ENCODE measurements at regions not wholly inside any gene's neighbourhood (a gene's known extent, or its start where the extent isn't known, plus 50 kb on each side); places are given as distances from the start of the nearest gene placed in this dataset.
"Not testable (repeated sequence)": the region's sequence is repeated elsewhere in the genome, so short reads cannot be mapped to it uniquely, and the experiment has no call there.

DNA sequence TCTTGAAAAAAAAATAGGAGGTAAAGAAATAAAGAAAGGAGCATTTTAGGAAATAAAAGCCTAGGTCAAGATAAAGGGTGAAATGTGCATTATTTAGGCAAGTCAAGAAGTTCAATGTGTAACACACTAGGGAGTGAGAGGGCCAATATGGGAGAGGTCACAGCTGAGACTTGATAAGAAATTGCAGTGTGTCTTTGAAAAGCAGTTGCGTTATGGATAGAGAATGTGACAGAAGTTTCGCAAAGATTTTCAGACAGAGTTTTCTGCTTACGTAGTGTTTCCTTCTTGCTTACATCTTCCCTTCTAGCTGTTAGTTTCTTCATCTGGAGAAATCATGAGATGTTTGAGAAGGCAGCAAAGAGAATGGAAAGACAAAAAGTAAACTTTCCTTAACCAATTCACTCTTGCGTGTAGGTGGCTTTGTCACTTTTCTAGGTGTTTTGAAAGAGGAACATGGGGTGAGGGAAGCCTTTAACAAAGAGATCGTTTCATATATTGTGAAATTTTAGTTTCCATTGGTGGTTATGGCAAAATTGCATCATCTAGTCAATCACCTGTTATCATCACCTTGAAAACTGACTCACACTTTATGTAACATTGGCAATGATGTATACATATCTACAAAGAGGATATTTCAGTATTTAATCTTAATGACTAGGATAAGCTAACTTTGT, 975.5 kb downstream of the OLFM4 start:
- no peak for DNase-seq (ENCODE audit: low read depth)

DNA sequence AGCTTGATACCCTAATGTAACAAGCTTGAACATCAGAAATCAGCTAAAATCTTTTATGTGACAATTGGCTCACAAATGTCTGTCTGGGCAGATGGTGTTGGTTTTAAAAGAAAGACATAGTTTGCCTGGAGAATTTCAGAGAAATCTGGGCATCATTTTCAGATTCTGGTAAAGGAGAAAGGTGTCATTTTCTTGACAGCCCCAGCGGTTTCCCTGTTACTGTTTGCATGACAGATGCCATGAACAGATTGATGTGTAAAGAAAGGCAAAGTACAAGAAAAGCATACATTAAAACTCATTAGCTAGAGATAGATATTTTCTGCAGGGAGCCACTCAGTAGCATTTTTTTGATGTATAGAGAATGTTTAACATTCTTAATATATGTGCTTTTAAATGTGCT, 987.9 kb downstream of the OLFM4 start:
- no peak for DNase-seq (ENCODE audit: low read depth)

DNA sequence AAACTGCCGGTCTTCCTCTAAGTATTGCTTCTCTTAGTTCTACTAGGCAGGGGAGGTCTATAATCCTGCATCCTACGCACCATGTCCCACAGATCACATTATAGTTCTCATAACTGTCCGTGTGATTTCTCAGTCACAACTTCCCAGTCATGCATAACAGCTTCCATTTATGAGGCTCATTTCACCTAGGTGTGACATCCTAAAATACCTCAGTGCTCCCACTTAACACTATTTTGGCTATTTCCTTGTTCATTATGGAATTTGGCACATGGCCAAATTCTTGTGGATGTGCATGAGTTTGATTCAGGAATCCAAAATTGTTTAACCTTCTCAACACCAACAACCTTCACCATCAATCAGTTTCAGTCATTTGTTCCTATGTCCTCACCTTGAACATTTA, 989.9 kb downstream of the OLFM4 start:
- no peak for DNase-seq (ENCODE audit: low read depth)

DNA sequence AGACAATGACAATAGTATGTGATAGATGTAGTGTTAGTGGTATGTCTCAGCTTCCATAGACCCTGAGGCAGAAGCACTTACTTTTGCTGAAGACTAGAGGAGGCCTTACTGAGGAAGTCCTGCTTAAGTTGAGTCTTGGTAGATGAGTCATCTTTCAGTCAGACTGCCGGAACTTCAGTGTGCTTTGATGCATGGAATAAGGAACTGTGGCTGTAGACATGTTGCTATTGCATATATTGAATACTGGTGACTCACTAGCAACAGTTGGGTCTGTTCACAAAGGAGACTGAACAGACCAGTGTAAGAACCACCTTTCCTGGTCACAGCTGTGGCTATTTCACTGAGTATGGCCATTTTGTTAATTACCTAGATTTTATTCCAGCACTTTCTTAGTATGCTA, 1000.6 kb downstream of the OLFM4 start:
- peak; percentile 97 for DNase-seq (ENCODE audit: low read depth)

DNA sequence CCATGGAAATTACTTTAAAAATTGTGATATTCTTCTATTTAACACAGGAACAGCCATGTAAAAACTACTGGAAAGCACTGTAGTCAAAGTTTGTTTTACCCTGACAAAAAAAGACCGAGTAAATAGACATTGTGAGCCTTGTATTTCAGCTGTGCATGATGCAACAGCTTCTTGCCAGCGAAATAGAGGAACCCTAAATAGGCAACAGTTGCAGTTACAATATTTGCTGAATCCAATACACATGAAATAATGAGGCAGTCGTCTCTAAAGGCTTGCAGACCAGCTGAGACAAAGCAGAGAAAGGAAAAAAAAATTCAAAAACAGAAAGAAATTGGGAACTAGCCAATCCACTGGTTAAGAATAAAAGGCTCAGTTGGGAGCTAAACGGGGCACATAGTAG, 1001.1 kb downstream of the OLFM4 start:
- DNase-seq (ENCODE audit: low read depth), result no peak

DNA sequence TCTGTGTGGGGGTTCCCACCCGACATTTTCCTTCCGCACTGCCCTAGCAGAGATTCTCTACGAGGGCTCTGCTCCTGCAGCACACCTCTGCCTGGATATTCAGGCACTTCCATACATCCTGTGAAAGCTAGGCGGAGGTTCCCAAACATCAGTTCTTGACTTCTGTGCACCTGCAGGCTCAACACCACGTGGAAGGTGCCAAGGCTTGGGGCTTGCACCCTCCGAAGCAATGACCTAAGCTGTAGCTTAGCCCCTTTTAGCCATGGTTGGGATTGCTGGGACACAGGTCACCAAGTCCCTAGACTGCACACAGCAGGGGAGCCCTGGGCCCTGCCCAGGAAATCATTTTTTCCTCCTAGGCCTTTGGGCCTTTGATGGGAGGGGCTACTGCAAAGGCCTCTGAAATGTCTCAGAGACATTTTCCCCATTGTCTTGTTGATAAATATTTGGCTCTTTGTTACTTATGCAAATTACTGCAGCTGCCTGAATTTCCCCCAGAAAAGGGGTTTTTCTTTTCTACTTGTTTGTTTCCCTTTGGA, 1004.8 kb downstream of the OLFM4 start:
- DNase-seq (ENCODE audit: low read depth), result no peak

DNA sequence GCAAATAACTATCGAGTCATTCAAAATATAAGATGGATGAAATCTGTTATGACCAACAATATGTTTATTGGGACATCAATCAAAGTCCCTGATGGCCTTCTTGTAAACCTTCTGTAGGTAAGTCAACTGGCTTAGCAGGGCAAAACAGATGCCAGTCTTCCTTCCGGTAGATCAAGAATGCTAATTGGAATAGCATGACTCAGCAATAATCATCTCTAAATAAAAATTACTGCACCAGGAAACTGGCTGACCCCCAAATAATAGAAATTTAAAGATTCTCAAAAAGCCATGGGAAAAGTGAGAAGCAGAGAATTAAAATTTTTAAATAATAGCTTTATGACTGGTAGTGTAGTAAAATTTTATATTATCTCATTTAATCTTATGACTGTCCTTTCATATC, 1005.4 kb downstream of the OLFM4 start:
- no peak for DNase-seq (ENCODE audit: low read depth)

DNA sequence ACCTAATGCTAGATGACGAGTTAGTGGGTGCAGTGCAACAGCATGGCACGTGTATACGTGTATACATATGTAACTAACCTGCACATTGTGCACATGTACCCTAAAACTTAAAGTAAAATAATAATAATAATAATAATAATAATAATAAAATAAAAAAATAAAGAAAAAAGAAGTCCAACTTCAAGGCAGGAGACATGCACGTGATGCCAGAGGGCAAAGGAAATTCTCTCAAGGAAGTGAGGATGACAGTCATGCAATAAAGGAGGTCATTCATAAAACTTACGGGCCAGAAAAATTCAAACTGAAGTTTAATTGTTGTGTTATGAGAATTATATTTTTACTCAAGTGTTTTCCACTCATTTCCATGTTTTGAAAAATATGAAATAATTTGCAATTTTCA, 1028.8 kb downstream of the OLFM4 start:
- not testable (repeated sequence) for DNase-seq (ENCODE audit: low read depth)

DNA sequence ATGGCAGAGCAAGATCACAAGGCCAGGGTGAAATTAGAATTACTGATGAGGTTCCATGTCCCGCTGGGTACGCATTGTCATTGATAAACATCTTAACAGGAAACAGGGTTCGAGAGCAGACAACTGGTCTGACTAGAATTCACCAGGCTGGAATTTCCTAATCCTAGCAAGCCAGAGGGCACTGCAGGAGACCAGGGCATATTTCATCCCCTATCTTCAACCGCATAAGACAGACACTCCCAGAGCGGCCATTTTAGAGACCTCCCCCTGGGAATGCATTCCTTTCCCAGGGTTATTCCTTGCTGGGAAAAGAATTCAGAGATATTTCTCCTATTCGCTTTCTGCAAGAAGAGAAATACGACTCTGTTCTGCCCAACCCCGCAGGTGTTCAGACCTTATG, 1041.3 kb downstream of the OLFM4 start:
- not testable (repeated sequence) for DNase-seq (ENCODE audit: low read depth)

DNA sequence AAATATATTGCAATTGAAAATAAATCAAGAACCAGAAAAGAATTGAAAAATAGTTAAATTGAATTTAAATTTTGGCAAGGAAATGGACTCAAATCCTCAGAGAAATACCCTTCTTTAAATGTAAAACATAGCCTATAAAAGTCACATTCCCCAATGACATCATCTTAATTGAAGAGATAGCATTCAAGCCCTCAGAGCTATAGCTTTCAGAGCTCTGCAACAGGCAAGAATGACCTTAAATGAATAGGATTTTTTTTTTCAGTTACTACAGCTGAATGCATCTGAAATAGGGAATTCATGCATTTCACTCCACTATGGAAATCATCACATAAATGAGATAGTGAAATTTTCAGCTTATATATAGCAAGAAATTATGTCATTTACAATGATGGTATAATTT, 1049.0 kb downstream of the OLFM4 start:
- DNase-seq (ENCODE audit: low read depth), result no peak

DNA sequence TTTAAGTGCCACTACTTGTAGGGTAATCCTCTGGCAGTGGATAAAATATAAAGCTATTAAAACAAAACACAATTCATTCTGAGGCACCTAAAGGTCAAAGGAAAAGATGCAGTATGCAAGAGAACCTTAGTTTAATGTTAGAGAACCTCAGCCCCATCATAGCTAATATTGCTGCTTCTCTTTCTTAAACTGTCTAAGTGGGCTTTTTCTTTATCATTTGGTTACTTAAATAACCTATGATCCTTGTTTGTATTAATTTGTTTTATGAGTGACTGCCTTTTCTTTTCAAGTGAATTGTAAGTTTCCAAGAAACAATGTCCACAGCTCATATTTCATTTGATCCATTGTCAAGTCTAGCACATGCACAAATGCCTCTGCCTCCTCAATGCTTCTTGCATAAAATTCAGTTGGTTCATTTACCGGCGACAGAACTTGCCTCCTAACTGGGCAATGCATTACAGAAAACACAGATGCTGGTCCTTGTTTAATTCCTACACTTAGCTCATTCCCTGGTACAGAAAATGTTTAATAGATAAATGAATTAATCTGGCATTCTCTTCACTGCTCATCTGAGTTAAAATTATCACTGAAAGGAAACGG, 1049.8 kb downstream of the OLFM4 start:
- no peak for DNase-seq (ENCODE audit: low read depth)

DNA sequence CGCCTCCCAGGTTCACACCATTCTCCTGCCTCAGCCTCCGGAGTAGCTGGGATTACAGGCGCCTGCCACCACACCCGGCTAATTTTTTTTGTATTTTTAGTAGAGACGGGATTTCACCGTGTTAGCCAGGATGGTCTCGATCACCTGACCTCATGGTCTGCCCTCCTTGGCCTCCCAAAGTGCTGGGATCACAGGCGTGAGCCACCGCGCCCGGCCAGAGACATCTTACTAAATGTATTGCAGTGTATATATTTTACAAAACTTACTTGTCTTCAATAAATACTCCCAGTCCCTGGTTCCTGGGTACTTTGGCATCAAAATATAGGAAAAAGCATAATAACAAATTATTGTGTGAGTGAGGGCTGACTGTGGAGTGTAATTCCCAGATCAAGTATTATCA, 1053.7 kb downstream of the OLFM4 start:
- DNase-seq (ENCODE audit: low read depth), result not testable (repeated sequence)

DNA sequence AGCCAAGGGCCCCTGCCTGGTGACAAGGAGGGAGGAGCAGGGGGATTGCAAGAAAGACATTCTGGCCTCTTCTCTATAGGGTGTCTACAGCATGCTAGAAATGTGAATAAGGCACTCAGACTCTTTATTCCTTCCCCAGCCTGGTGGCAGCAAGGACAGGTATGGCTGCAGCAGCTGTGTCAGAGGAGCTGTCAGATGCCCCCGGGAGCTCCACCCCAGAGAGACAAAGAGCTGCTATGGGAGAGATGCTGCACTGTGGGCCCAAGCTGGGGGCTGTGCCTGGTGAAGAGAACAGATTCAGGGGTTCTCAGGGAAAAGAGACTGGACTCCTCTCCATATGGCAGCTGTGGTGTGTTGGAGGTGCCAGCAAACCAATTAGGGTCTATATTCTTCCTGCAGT, 1063.3 kb downstream of the OLFM4 start:
- no peak for DNase-seq (ENCODE audit: low read depth)

DNA sequence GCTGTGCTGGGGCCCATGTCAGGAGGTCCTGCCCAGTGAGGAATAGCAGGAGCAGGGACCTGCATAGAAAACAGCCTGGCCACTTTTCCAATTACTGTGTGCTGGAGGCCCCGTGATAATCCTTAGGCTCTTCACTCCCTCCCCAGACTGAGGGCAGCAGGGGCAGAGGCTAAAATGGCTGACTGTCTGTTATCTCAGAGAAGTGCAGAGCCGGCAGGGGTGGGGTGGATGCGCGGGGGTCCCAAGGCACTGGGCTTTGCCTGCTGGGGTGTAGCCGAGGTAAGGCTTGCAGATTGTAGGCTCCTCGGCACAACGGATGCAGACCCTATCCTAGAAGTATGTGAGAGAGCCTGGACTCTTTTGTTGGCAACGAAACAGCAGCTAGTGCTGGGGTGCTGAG, 1064.1 kb downstream of the OLFM4 start:
- DNase-seq (ENCODE audit: low read depth), result no peak

DNA sequence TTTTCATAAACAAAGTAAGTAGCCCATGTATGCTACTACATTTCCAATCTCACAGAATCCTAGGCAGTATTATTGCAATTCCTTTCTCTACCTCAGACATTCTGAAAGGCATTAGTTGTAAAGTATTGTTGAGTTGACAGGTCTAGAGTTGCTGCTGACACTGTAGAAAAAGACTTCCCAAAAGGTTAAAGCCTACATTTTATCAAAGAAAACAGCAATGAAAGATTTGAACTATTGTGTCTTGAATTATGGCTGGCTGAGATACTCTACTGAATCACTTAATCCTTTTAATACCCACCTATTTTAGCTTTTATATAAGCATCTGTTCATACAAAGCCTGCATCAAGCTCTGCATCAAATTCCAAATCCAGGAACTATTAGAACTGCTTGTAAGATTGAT, 1082.0 kb downstream of the OLFM4 start:
- DNase-seq (ENCODE audit: low read depth), result no peak

DNA sequence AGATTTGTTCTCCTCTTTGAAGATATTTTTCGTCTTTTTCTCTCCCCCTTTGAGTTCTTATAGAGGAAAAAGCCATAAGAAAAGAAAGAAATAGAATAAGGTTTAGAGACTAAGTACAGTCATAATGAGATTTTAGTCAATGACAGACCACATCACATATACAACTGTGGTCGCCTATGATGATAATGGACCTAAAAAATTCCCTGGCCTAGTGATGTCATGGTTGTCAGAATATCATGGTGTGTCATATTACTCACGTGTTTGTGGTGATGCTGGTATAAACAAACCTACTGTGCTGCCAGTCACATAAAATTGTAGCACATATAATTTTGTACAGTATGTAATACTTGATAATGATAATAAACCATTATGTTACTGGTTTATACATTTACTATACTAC, 1096.1 kb downstream of the OLFM4 start:
- DNase-seq (ENCODE audit: low read depth), result peak; percentile 57

DNA sequence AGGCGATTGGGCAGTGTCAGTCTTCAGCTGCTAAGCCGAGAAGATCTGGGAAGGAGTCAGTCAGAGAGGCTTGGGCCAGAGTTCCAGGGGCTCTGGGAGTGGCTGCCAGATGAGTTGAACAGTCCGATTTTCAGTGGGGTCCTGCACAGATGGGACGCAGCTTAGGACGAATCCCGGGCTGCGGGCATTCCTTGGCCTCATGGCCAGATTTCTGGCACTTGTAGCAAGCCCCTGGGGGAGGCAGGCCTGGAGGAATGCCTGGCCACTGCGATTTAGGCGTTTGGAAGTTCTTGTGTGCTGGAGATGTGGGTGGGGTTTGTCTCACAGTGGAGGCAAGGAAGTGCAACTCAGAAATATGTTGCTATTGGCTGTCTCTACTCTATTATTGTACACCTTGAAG, 1102.3 kb downstream of the OLFM4 start:
- DNase-seq (ENCODE audit: low read depth), result not testable (repeated sequence)

DNA sequence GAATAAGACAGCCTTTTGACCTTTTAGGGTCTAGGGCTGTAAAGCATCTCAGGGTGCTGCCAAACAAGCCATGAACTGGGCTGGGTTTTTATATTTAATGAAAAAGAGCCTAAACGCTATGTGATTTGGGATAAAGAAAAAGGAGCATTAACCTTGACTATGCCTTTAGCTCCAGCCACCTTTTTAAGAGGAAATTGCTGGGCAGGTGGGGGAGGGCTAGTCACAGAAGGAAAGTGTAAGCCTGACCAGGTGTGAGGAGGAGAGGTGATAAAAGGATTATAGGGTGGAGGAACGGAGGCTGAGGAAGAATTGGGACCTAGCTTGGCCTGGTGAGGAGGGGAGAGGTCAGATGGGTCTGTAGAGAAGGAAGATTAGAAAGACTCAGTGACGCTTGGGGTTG, 1102.8 kb downstream of the OLFM4 start:
- DNase-seq (ENCODE audit: low read depth), result not testable (repeated sequence)

DNA sequence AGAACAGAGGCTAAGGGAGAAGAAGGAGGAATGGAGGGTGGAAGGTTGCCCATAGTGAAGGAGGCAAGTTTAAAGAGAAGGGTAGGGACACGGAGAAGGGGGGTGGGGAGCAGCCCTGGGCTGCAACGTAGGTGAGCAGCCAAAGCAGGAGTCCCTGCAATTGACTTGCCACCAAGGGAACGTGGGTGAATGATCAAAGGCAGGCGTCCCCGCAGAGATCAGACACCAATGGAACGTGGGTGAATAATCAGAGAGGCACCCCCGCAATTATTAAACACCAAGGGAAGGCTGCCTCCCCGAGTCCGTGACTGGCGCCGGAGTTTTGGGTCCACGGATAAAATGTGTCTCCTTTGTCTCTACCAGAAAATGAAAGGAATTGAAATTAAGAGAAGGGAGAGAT, 1103.5 kb downstream of the OLFM4 start:
- not testable (repeated sequence) for DNase-seq (ENCODE audit: low read depth)

DNA sequence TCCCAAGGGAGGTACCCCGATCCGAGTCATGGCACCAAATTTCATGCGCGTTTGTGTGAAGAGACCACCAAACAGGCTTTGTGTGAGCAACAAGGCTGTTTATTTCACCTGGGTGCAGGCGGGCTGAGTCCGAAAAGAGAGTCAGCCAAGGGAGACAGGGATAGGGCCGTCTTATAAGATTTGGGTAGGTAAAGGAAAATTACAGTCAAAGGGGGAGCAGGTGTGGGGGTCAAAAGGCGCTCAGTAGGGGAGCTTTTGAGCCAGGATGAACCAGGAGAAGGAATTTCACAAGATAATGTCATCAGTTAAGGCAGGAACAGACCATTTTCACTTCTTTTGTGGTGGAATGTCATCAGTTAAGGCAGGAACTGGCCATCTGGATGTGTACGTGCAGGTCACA, 1104.1 kb downstream of the OLFM4 start:
- DNase-seq (ENCODE audit: low read depth), result not testable (repeated sequence)

DNA sequence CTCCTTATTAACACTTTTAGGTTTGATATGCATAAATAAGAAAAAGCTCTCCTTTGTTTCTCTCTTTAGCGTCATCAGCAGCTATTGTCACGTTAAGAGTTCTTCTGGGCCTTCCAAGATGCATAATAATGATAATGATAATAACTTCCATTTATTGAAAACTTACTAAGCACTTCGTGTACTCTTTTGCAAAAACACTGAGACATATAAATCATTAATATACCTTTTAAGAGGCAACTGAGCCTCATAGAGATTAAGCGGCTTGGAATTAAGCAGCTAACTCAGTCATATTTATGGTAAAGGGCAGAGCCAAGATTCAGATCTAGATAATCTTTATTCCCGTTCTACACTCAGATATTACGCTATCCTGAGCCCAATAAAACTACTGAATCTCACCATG, 1105.1 kb downstream of the OLFM4 start:
- DNase-seq (ENCODE audit: low read depth), result no peak

DNA sequence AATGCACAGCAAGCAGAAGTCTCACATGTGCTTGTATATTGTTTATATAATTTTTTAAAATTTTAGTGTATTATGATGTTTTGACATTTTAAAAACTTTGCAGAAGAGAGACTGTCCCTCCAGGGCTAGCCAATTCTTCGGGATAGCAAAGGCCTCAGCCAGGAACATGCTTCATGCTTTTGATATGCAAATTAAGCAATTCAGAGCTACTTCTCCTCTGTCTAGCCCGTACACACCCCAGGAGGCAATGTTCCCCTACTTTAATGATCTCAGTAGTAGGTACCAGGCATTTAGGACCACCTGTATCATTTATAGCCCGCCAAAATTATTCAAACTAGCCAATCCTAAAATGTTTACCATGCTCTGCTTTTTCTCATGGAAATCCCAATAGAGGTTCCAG, 1116.2 kb downstream of the OLFM4 start:
- no peak for DNase-seq (ENCODE audit: low read depth)

DNA sequence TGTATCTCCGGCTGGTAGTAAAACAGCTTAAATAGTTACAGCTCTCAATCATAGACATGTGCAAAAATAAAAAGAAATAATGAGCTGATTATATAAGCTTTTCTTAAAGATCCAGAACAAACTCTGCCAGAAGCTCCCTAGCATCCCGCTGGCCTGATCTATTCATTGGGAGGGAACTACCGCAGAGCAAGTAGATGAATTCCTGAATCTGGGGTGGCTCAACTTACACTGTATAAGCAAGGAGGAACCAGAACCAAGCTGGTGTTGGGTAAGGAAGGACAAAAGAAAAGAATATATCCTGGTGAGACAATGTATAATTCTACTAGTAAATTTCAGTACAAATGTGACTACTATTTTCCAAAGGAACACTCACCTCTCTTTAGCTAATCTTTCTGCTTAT, 1122.2 kb downstream of the OLFM4 start:
- no peak for DNase-seq (ENCODE audit: low read depth)

Measured in HT1080 (cell line).